ENCODE measurements at regions not wholly inside any gene's neighbourhood (a gene's known extent, or its start where the extent isn't known, plus 50 kb on each side); places are given as distances from the start of the nearest gene placed in this dataset.
A peak's percentile ranks its signal among the peaks of the same experiment; 100 is the strongest.

DNA sequence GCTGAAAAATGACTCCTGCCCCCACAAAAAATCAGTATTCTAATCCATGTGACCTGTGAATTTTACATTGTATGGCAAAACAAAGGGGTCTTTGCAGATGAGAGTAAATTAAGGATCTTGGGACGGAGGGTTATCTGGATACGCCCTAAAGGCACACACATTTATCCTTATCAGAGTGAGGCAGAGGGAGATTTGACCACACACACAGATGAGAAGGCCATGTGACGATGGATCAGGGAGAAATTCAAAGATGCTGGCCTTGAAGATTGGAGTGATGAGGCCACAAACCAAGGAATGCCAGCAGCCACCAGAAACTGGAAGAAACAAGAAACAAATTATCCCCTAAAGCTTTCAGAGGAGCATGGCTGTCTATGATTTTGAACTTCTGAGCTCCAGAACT is 288.5 kb downstream of the XXYLT1 start:
- H3K27me3 ChIP-seq (replicated peaks), result 0 out of 2 replicates have a peak, but pooled peaks cover 3% of the 10 kb centered on the region
- peak in 1 of 2 experiments; percentile 3 for DNase-seq (ENCODE audit: low read depth in 1 of 2, low spot score in 2 of 2)
- H3K27ac ChIP-seq, result no peak overlapping the region

DNA sequence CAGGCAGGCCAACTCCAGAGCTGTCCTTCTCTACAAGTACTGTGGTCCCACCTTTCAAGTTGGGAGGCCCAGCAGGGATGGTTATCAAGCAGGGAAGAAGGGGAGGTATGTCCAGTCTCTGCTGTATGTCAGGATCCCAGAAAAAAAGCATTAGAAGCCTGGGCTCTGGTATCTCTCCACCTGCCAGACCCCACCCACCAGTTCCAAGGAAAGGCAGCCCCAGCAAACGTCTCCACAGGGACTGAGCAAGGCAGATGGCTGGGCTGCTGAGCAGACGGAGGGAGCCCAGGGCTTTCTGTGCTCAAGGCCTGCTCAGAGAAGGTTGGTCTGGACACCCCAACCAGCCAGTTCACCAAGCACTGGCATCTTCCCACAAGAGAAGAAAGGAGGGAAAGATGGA is 287.8 kb downstream of the XXYLT1 start:
- H3K27ac ChIP-seq, result no peak overlapping the region
- peaks cover 4% of the 10 kb centered on the region for H3K4me1 ChIP-seq (replicated peaks)
- H3K36me3 ChIP-seq, result no peaks in the 10 kb centered on the region
- H3K27me3 ChIP-seq (replicated peaks), result 0 out of 2 replicates have a peak, but pooled peaks cover 3% of the 10 kb centered on the region
- H3K4me3 ChIP-seq, result no peak overlapping the region
- H3K9me3 ChIP-seq (replicated peaks), result no peaks in the 10 kb centered on the region
- DNase-seq (ENCODE audit: low read depth in 1 of 2, low spot score in 2 of 2), result peak in 1 of 2 experiments; percentile 16

More for the DNA sequence above, 288.5 kb downstream of the XXYLT1 start:
- Histone ChIP-seq H3K9me3 (replicated peaks) (no peaks in the 10 kb centered on the region), H3K36me3 (no peaks in the 10 kb centered on the region), H3K4me1 (replicated peaks) (peaks cover under 1% of the 10 kb centered on the region; the same call in 1 of the 2 replicates), H3K4me3 (no peak overlapping the region)

DNA sequence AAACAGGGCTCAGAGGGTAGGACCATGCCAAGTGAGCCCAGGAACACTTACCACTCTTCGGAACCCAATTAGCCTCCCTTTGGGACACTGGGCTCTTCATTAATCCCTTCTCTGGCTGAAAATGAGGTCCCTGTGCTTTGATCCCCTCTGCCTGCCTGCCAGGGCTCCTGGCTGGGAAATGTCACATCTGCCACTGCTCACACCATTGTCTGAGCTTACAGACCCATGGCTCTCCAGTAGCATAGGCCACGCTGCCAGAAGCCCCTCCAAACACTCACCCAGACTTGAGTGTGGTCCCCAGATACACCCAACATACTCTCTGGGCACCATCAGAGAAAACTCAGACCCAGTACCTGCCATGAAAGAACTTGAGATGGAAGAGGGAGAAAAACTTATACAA is 287.3 kb downstream of the XXYLT1 start:
- H3K27me3 ChIP-seq (replicated peaks), result 0 out of 2 replicates have a peak, but pooled peaks cover 3% of the 10 kb centered on the region
- DNase-seq (ENCODE audit: low read depth in 1 of 2, low spot score in 2 of 2), result peak in 1 of 2 experiments; percentile 10
- H3K36me3 ChIP-seq, result no peaks in the 10 kb centered on the region
- no peak overlapping the region for H3K27ac ChIP-seq
- no peak overlapping the region for H3K4me3 ChIP-seq
- H3K9me3 ChIP-seq (replicated peaks), result no peaks in the 10 kb centered on the region
- H3K4me1 ChIP-seq (replicated peaks), result peaks cover 9% of the 10 kb centered on the region

DNA sequence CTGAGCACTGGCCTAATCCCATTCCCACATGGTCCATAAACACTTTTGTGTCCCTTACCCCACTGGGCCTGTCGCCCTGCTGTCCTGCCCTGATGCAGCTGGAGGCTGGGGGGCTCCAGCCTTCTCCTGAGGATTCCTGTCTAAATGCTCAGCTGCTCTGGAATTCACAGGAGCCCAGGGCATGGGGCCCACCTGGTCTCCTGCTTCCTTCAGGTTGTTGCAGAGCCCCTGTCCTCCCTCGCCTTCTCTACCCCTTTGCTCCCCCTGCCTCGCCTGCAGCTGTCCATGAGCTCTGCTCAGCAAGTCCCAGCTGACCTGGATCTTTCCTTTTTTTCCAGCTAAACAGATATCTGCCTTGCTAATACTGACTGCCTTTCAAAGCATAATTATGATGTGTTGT is 286.9 kb downstream of the XXYLT1 start:
- no peaks in the 10 kb centered on the region for H3K36me3 ChIP-seq
- DNase-seq (ENCODE audit: low read depth in 1 of 2, low spot score in 2 of 2), result peak in 1 of 2 experiments; percentile 18

DNA sequence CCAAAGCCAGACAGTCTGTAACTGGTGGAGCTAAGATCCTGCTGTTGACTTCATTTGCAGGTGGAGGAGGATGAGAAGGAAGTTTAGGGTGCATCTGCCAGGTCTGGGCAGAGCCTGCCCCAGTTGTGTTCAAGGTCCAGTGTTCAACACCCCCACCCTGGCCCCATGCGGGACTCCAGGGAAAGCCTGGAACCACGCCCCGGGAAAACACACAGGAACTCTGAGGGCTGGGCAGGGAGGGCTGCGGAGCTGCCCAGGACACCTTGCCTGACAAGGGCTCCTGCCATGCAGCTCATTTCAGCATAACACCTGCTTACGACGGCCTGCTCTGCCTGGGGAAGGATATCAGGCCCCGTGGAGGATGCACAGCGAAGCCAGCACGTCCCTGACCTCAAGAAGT is 286.3 kb downstream of the XXYLT1 start:
- Histone ChIP-seq H3K4me3 (no peak overlapping the region), H3K27ac (no peak overlapping the region), H3K4me1 (replicated peaks) (peaks cover 19% of the 10 kb centered on the region), H3K36me3 (no peaks in the 10 kb centered on the region), H3K9me3 (replicated peaks) (no peaks in the 10 kb centered on the region), H3K27me3 (replicated peaks) (0 out of 2 replicates have a peak, but pooled peaks cover 3% of the 10 kb centered on the region)
- DNase-seq (ENCODE audit: low read depth in 1 of 2, low spot score in 2 of 2), result peak in 1 of 2 experiments; percentile 30

More for the DNA sequence above, 286.9 kb downstream of the XXYLT1 start:
- no peak overlapping the region for H3K27ac ChIP-seq
- peaks cover 14% of the 10 kb centered on the region for H3K4me1 ChIP-seq (replicated peaks)
- no peaks in the 10 kb centered on the region for H3K9me3 ChIP-seq (replicated peaks)
- H3K4me3 ChIP-seq, result no peak overlapping the region
- H3K27me3 ChIP-seq (replicated peaks), result 0 out of 2 replicates have a peak, but pooled peaks cover 3% of the 10 kb centered on the region

DNA sequence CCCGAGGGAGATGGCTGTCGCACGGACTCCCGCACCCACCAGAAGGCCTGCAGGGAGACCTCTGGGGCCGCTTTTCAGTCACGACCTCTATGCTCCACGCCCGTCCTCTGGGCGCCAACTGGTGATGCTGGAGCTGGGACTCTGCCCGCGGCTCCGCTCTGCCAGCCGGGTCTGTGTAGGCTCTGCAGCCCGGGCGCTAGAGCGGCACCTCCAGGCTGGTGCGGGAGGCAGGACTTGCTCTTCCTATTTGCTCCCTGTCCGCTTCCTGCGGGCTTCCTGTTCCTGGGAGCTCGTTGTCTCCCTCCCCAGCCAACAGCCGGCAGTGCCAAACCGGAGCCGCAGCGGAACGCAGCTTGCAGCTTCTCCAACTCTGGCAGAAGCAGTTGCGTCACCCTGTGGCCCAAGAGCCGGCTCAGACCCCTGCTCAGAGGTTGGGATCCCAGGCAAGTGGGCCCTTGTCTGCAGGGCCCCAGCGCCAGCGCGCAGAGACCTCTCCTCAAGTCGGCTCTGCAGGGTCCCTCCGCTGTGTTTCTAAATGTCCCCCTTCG is 285.9 kb downstream of the XXYLT1 start:
- 0 out of 2 replicates have a peak, but pooled peaks cover 3% of the 10 kb centered on the region for H3K27me3 ChIP-seq (replicated peaks)
- H3K36me3 ChIP-seq, result no peaks in the 10 kb centered on the region
- no peak for DNase-seq (ENCODE audit: low read depth in 1 of 2, low spot score in 2 of 2)
- no peak overlapping the region for H3K27ac ChIP-seq
- H3K4me3 ChIP-seq, result no peak overlapping the region
- H3K9me3 ChIP-seq (replicated peaks), result no peaks in the 10 kb centered on the region
- H3K4me1 ChIP-seq (replicated peaks), result peaks cover 19% of the 10 kb centered on the region

DNA sequence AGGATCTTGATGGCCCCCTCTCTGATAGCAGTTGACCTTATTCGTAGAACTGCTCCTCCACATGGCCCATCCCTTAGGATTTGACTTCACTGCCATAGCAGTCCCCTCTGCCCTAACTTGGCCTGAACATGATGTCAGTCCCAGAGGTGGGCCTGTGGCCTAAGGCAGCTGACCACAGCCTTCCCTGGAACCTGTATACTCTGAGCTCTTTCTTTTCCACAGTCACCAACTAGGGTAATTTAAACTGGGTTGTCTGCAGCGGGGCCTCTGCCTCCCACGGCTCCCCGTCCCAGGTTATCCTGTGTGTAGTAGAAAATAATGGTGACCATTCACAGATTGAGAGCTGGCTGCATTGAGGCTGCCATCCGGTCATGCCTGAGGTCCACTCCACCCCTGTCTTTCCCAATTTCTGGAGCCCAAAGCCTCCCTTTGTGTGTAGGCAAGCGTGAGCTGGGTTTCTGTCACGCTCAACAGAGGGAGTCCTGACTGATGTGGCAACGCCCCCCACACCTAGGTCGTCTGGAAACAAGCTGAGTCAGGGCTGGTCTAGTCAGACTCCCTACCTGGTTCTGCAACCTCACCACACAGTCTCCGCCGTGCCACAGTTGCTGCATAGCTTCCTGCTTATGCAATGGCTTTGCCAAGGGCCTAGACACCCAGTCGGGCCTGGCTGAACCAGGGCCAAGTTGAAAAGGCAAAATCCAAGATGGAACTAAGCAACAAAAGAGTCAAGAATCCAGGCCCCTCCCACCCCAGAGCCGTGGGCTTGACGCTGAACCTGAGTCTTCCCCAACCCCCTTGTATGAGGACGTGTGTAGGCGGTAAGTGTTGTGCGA is 284.5 kb downstream of the XXYLT1 start:
- DNase-seq (ENCODE audit: low read depth in 1 of 2, low spot score in 2 of 2), result peak in 1 of 2 experiments; percentile 49
- Histone ChIP-seq H3K36me3 (no peaks in the 10 kb centered on the region), H3K4me1 (replicated peaks) (peaks cover 19% of the 10 kb centered on the region), H3K9me3 (replicated peaks) (no peaks in the 10 kb centered on the region), H3K27ac (no peak overlapping the region), H3K4me3 (no peak overlapping the region), H3K27me3 (replicated peaks) (no peaks in the 10 kb centered on the region)

DNA sequence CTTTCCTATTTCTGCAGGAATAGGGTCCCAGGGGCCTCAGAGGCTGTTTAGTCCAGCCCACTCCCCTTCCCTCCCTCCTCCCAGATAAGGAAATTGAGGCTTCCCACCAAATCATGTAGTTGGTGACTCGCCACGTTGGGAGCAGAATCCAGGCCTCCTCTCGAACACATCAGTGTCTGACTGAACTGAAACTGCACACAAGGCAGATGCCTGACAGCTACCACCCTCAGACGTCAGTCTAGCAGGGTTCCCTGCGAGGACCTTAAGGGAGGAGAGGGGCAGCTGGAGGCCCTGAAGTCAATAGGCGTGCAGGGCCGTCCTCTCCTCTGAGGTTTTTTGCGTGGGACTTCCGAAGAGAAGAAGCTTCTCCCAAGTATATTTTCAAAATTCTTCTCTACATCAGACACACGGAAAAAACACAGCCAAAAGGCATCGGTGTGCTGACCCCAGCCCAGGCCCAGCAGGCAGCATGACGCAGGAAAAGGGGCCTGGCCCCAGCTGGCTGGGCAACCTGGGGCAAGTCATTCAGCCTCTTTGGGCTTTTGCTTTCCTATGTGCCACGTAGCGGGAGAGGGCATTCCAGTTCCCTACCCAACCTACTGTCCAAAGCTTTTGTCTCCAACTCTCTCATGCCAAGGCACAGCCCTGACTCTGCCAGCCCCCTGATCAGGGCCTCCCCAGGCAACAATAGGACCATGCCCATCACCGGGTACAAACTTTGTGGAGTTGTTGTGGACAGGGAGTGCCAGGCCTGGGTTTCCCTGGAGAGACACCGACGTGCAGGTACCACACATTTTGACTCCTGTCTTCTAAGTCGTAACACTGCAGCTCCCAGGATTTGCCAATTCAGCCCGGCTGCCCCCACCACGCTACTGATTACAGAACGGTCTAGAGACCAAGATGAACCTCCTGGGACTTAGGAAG is 283.1 kb downstream of the XXYLT1 start:
- Histone ChIP-seq H3K4me3 (no peak overlapping the region), H3K4me1 (replicated peaks) (peaks cover 19% of the 10 kb centered on the region), H3K27me3 (replicated peaks) (no peaks in the 10 kb centered on the region), H3K27ac (no peak overlapping the region), H3K36me3 (no peaks in the 10 kb centered on the region), H3K9me3 (replicated peaks) (no peaks in the 10 kb centered on the region)
- DNase-seq (ENCODE audit: low read depth in 1 of 2, low spot score in 2 of 2), result peak in 1 of 2 experiments; percentile 31

DNA sequence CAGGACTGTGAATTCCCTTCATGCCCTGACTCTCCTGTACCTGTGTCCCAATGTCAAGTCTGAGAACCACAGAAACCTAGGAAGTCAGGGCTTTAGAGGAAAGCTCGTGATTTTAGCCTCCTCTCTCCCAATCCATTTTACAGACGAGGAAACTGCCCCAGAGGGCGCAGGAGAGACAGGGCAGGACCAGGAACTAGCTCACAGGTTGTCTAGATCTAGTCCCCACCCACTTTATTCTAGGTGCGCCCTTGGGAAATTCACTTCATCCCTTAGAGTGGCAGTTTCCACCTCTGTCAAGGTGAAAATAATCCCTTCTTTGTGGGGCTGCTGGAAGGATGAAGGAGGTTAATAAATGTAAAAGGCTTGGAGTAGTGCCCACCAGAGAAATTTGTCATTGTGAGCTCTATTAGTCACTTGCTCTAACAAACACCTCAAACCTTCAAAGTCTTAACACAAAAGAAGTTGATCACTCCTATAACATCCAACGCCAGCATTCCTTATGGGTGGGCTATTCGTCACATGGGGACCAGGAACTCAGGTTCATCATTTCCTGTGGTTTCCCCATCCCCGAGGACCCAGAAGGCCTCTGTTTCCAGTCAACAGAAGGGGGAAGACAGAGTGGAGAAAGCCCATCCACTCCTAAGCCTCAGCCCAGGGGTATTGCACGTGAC is 282.3 kb downstream of the XXYLT1 start:
- peak; percentile 38 to 58 for DNase-seq (ENCODE audit: low read depth in 1 of 2, low spot score in 2 of 2)
- H3K9me3 ChIP-seq (replicated peaks), result no peaks in the 10 kb centered on the region

DNA sequence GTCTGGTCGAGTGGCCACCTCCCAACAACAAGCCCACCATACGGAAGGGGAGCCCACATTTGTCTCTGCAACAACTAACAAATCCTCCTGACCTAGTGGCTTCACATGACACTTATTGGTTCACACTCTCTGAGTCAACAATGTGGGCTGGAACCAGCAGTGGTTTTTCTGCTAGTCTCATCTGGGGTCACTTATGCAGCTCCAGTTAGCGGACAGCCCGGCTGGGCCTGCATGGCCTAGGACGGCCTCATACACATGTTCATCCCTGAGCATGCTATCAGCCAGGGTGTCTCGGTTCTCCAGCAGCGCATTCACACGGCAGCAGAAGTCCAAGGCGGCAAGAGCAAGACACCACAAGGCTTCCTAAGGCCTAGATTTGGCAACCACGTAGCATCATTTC is 281.7 kb downstream of the XXYLT1 start:
- DNase-seq (ENCODE audit: low read depth in 1 of 2, low spot score in 2 of 2), result peak in 1 of 2 experiments; percentile 31
- H3K4me3 ChIP-seq, result no peak overlapping the region
- peaks cover 19% of the 10 kb centered on the region for H3K4me1 ChIP-seq (replicated peaks)
- H3K36me3 ChIP-seq, result no peaks in the 10 kb centered on the region
- H3K27ac ChIP-seq, result peak overlapping the region; percentile 44; the same call in 1 of the 2 replicates
- no peaks in the 10 kb centered on the region for H3K9me3 ChIP-seq (replicated peaks)
- H3K27me3 ChIP-seq (replicated peaks), result no peaks in the 10 kb centered on the region

More for the DNA sequence above, 282.3 kb downstream of the XXYLT1 start:
- no peak overlapping the region for H3K4me3 ChIP-seq
- H3K4me1 ChIP-seq (replicated peaks), result peaks cover 19% of the 10 kb centered on the region
- no peaks in the 10 kb centered on the region for H3K27me3 ChIP-seq (replicated peaks)
- H3K27ac ChIP-seq, result peak overlapping the region; percentile 44; the same call in 1 of the 2 replicates
- no peaks in the 10 kb centered on the region for H3K36me3 ChIP-seq

DNA sequence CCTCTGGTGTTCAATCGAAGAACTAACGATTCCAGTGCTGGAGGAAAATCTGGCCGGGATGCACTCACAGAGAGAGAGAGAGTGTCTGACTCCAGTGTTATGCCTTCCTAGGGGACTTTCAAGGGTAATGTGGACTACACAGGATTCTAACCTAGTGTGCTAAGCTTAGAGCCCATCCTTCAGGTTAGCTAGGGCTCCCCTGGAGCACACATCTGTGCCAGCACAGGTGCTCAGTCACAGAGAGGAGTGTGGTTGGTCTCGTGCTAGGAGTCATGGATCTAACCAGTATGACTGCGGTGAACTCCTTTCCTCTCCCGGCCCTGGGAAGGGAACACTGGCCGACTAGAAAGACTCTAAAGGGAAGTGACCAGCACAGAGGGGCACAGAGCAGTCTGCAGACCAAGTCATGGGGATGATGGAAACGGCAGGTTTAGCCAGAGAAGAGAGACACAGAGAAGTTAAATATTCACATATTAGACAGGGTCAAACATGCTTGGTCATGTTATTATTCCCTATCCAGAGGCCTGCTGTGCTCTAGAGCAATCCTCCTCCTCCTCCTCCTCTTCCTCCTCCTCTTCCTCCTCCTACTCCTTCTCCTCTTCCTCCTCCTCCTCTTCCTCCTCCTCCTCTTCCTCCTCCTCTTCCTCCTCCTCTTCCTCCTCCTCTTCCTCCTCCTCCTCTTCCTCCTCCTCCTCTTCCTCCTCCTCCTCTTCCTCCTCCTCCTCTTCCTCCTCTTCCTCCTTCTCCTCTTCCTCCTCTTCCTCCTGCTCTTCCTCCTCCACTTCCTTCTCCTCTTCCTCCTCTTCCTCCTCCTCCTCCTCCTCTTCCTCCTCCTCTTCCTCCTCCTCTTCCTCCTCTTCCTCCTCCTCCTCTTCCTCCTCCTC is 280.3 kb downstream of the XXYLT1 start:
- no peaks in the 10 kb centered on the region for H3K27me3 ChIP-seq (replicated peaks)
- no peak overlapping the region for H3K4me3 ChIP-seq
- DNase-seq (ENCODE audit: low read depth in 1 of 2, low spot score in 2 of 2), result peak in 1 of 2 experiments; percentile 25
- no peaks in the 10 kb centered on the region for H3K9me3 ChIP-seq (replicated peaks)
- peaks cover 19% of the 10 kb centered on the region for H3K4me1 ChIP-seq (replicated peaks)
- H3K27ac ChIP-seq, result no peak overlapping the region
- no peaks in the 10 kb centered on the region for H3K36me3 ChIP-seq

DNA sequence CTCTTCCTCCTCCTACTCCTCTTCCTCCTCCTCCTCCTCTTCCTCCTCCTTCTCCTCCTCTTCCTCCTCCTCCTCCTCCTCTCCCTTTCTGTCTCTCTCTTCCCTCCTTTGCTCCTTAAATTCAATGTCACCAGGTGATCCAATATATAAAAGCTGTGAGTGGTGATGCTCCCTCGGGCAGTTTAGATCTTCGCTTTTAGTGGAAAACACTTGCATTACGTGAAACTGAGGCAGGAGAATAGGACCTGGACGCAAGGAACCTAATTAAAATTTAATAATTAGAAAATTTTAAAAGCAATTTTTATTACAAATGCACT is 279.7 kb downstream of the XXYLT1 start:
- peaks cover 19% of the 10 kb centered on the region for H3K4me1 ChIP-seq (replicated peaks)
- no peak overlapping the region for H3K4me3 ChIP-seq
- DNase-seq (ENCODE audit: low read depth in 1 of 2, low spot score in 2 of 2), result no peak
- no peaks in the 10 kb centered on the region for H3K36me3 ChIP-seq
- no peaks in the 10 kb centered on the region for H3K9me3 ChIP-seq (replicated peaks)
- H3K27ac ChIP-seq, result no peak overlapping the region
- H3K27me3 ChIP-seq (replicated peaks), result no peaks in the 10 kb centered on the region

Measured in SJSA1 (cell line).